Endothelial cell (in vitro differentiated cells): ENCODE measurements at regions not wholly inside any gene's neighbourhood (a gene's known extent, or its start where the extent isn't known, plus 50 kb on each side); places are given as distances from the start of the nearest gene placed in this dataset.

Experiments
- DNase-seq: peaks from one replicate; pipeline ENCODE4 v3.0.0; 2021; ENCODE audit warnings: low spot score
- H3K27ac Mint-ChIP-seq: one replicate; pipeline ENCODE4 v1.8.0; 2021; ENCODE audit warnings: mixed read lengths, inconsistent platforms; ENCODE audit not compliant: unreplicated experiment
- H3K27me3 Mint-ChIP-seq: one replicate; pipeline ENCODE4 v1.8.0; 2021; ENCODE audit warnings: mild to moderate bottlenecking, moderate library complexity, mixed read lengths, inconsistent platforms; ENCODE audit not compliant: unreplicated experiment
- H3K36me3 Mint-ChIP-seq: one replicate; pipeline ENCODE4 v1.8.0; 2021; ENCODE audit warnings: mild to moderate bottlenecking, low read depth, mixed read lengths, inconsistent platforms; ENCODE audit not compliant: unreplicated experiment
- H3K4me1 Mint-ChIP-seq: one replicate; pipeline ENCODE4 v1.8.0; 2021; ENCODE audit warnings: mild to moderate bottlenecking, mixed read lengths, inconsistent platforms; ENCODE audit not compliant: unreplicated experiment
- H3K4me3 Mint-ChIP-seq: one replicate; pipeline ENCODE4 v1.8.0; 2021; ENCODE audit warnings: mild to moderate bottlenecking, mixed read lengths, inconsistent platforms; ENCODE audit not compliant: unreplicated experiment
- H3K9me3 Mint-ChIP-seq: one replicate; pipeline ENCODE4 v1.8.0; 2021; ENCODE audit warnings: mixed read lengths, inconsistent platforms; ENCODE audit not compliant: unreplicated experiment
- CTCF ChIP-seq: fragments of 200-600 bp; sonication (generic); IDR thresholded peaks from one replicate; pipeline ENCODE4 v1.5.0; 2021; ENCODE audit warnings: antibody characterized with exemption; ENCODE audit not compliant: unreplicated experiment

- Mint-ChIP-seq H3K27me3 (no peaks in the 10 kb centered on the region), H3K27ac (no peak overlapping the region), H3K4me3 (no peak overlapping the region), H3K4me1 (no peaks in the 10 kb centered on the region), H3K36me3 (no peaks in the 10 kb centered on the region), H3K9me3 (peaks cover 3% of the 10 kb centered on the region)
- no peak for DNase-seq
- TF ChIP-seq CTCF: no peak
Observed at GRCh38 chr20:6485351-6485750, 282.1 kb upstream of the BMP2 start.

GRCh38 chr20:6483727-6484126 is 283.8 kb upstream of the BMP2 start:
- Mint-ChIP-seq H3K27me3 (no peaks in the 10 kb centered on the region), H3K36me3 (no peaks in the 10 kb centered on the region), H3K27ac (no peak overlapping the region), H3K4me3 (no peak overlapping the region), H3K9me3 (no peaks in the 10 kb centered on the region), H3K4me1 (no peaks in the 10 kb centered on the region)
- no peak for DNase-seq
- TF ChIP-seq CTCF: no peak

GRCh38 chr20:6482486-6482885 is 285.0 kb upstream of the BMP2 start:
- H3K4me3 Mint-ChIP-seq: no peak overlapping the region
- H3K36me3 Mint-ChIP-seq: no peaks in the 10 kb centered on the region
- no peak for TF ChIP-seq CTCF
- H3K27ac Mint-ChIP-seq: no peak overlapping the region
- no peaks in the 10 kb centered on the region for H3K9me3 Mint-ChIP-seq
- H3K4me1 Mint-ChIP-seq: no peaks in the 10 kb centered on the region
- DNase-seq: no peak
- H3K27me3 Mint-ChIP-seq: no peaks in the 10 kb centered on the region

- TF ChIP-seq CTCF: no peak
- Mint-ChIP-seq H3K4me3 (no peak overlapping the region), H3K27ac (no peak overlapping the region), H3K9me3 (no peaks in the 10 kb centered on the region), H3K27me3 (no peaks in the 10 kb centered on the region), H3K4me1 (no peaks in the 10 kb centered on the region), H3K36me3 (no peaks in the 10 kb centered on the region)
- DNase-seq: no peak
Observed at GRCh38 chr20:6480328-6481200, 286.9 kb upstream of the BMP2 start.

GRCh38 chr20:6473197-6473596 is 294.3 kb upstream of the BMP2 start:
- TF ChIP-seq CTCF: no peak
- Mint-ChIP-seq H3K27ac (no peak overlapping the region), H3K4me3 (no peak overlapping the region), H3K4me1 (no peaks in the 10 kb centered on the region), H3K36me3 (no peaks in the 10 kb centered on the region), H3K9me3 (no peaks in the 10 kb centered on the region), H3K27me3 (no peaks in the 10 kb centered on the region)
- DNase-seq: no peak
